Breast epithelium (tissue), 4 donors: ENCODE measurements at regions not wholly inside any gene's neighbourhood (a gene's known extent, or its start where the extent isn't known, plus 50 kb on each side); places are given as distances from the start of the nearest gene placed in this dataset.
A peak's percentile ranks its signal among the peaks of the same experiment; 100 is the strongest.

Source experiments
- DNase-seq, 2 donors: peaks; one replicate each; pipeline ENCODE4 v3.0.0-alpha.2; 2019; ENCODE audit warnings: low spot score in 2 of 2
- H3K27ac ChIP-seq, 2 donors: fragments of 200-600 bp; sonication (generic) in 1 of 2; one replicate each; pipeline ENCODE4 v1.5.1; 2016 to 2019; ENCODE audit warnings: mild to moderate bottlenecking in 1 of 2
- H3K27me3 ChIP-seq, 2 donors: fragments of 200-600 bp; sonication (generic) in 1 of 2; one replicate each; pipeline versions ENCODE4 v1.5.1 to v1.6.0; 2017 to 2019; ENCODE audit warnings: control low read depth in 1 of 2, mild to moderate bottlenecking in 1 of 2
- H3K36me3 ChIP-seq: fragments of 200-600 bp; one replicate; pipeline ENCODE4 v1.5.1; 2019
- H3K4me1 ChIP-seq, 2 donors: fragments of 200-600 bp; sonication (generic); one replicate each; pipeline ENCODE4 v1.5.1; 2016 to 2019; ENCODE audit warnings: control low read depth in 1 of 2
- H3K4me3 ChIP-seq, 3 donors: fragments of 200-600 bp; sonication (generic); 1 replicate in 2 of 3; 2 replicates in 1 of 3; pipeline ENCODE4 v1.5.1; 2016 to 2019; ENCODE audit warnings: mild to moderate bottlenecking in 3 of 3, moderate library complexity in 2 of 3
- H3K9me3 ChIP-seq, 2 donors: fragments of 200-600 bp; sonication (generic) in 1 of 2; one replicate each; pipeline ENCODE4 v1.5.1; 2016 to 2019; ENCODE audit warnings: control low read depth in 1 of 2
- POLR2A ChIP-seq: fragments of 450-650 bp; IDR thresholded peaks from one replicate; pipeline ENCODE4 v1.6.1; 2016; ENCODE audit warnings: antibody characterized with exemption, mild to moderate bottlenecking, moderate library complexity
- POLR2AphosphoS5 ChIP-seq, 3 donors: sonication (generic); formaldehyde crosslinking; IDR thresholded peaks; one replicate each; pipeline ENCODE4 v1.6.1; 2017; ENCODE audit warnings: antibody characterized with exemption in 3 of 3
- intact Hi-C: fragments of 100-400 bp; cut with DNase I; formaldehyde crosslinking; loops from one replicate; pipeline ENCODE4 v1.15.1; 2023; ENCODE audit warnings: low total_unique reads
- TF ChIP-seq, protein P1 (sequence below), 3 donors: fragments of 450-650 bp; IDR thresholded peaks; one replicate each; pipeline ENCODE4 v1.5.1; 2016 to 2017; ENCODE audit warnings: antibody characterized with exemption in 3 of 3, mild to moderate bottlenecking in 3 of 3, moderate library complexity in 3 of 3

- Histone ChIP-seq H3K9me3 (no peaks in the 10 kb centered on the region), H3K4me3 (no peak overlapping the region), H3K36me3 (no peaks in the 10 kb centered on the region), H3K27me3 (no peaks in the 10 kb centered on the region), H3K4me1 (no peaks in the 10 kb centered on the region), H3K27ac (no peak overlapping the region)
- intact Hi-C loops, result no loop called here
- TF ChIP-seq, protein P1, sequence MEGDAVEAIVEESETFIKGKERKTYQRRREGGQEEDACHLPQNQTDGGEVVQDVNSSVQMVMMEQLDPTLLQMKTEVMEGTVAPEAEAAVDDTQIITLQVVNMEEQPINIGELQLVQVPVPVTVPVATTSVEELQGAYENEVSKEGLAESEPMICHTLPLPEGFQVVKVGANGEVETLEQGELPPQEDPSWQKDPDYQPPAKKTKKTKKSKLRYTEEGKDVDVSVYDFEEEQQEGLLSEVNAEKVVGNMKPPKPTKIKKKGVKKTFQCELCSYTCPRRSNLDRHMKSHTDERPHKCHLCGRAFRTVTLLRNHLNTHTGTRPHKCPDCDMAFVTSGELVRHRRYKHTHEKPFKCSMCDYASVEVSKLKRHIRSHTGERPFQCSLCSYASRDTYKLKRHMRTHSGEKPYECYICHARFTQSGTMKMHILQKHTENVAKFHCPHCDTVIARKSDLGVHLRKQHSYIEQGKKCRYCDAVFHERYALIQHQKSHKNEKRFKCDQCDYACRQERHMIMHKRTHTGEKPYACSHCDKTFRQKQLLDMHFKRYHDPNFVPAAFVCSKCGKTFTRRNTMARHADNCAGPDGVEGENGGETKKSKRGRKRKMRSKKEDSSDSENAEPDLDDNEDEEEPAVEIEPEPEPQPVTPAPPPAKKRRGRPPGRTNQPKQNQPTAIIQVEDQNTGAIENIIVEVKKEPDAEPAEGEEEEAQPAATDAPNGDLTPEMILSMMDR (IDR thresholded peaks at IDR 0.05), result no peak
- TF ChIP-seq POLR2AphosphoS5 (IDR thresholded peaks at IDR 0.05) (no peak), POLR2A (no peak)
- no peak for DNase-seq
Measured at GRCh38 chr3:72113564-72113963, 328.6 kb upstream of the PROK2 start.

DNA sequence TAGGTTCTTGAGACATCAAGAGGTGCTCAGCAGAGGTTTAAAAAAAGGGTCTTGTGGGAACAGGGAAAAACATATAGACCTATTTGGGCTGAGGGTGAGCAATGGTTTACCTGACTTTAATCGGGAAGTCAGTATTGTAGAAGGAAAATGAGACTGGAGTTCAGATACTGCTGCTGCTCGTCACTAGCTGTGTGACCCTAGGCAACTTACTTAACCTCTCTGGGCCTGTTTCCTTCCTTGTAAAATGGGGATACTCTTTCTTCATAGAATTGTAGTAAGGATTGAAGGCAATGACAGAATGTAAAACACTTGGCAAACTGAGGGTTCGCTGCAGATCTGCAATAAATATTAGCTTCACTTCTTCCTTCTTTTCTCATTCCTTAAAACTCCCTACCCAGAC, 327.5 kb upstream of the PROK2 start:
- DNase-seq, result no peak
- no peaks in the 10 kb centered on the region for H3K9me3 ChIP-seq
- no peak overlapping the region for H3K27ac ChIP-seq
- H3K27me3 ChIP-seq, result no peaks in the 10 kb centered on the region
- intact Hi-C loops, result no loop called here
- H3K36me3 ChIP-seq, result no peaks in the 10 kb centered on the region
- no peaks in the 10 kb centered on the region for H3K4me1 ChIP-seq
- H3K4me3 ChIP-seq, result no peak overlapping the region
- TF ChIP-seq, protein P1 (IDR thresholded peaks at IDR 0.05), result no peak
- TF ChIP-seq POLR2A (no peak), POLR2AphosphoS5 (IDR thresholded peaks at IDR 0.05) (no peak)

- no peak overlapping the region for H3K4me3 ChIP-seq
- intact Hi-C loops, result no loop called here
- no peaks in the 10 kb centered on the region for H3K36me3 ChIP-seq
- H3K27me3 ChIP-seq, result no peaks in the 10 kb centered on the region
- no peaks in the 10 kb centered on the region for H3K4me1 ChIP-seq
- TF ChIP-seq POLR2A, result no peak
- no peaks in the 10 kb centered on the region for H3K9me3 ChIP-seq
- no peak for DNase-seq
- H3K27ac ChIP-seq, result no peak overlapping the region
Measured at GRCh38 chr3:72111265-72112205, 326.6 kb upstream of the PROK2 start.

- H3K27ac ChIP-seq, result no peak overlapping the region
- intact Hi-C loops, result no loop called here
- no peaks in the 10 kb centered on the region for H3K4me1 ChIP-seq
- TF ChIP-seq POLR2AphosphoS5 (IDR thresholded peaks at IDR 0.05), result no peak
- TF ChIP-seq POLR2A, result peak; percentile 6
- TF ChIP-seq, protein P1 (IDR thresholded peaks at IDR 0.05), result no peak
- no peaks in the 10 kb centered on the region for H3K27me3 ChIP-seq
- no peaks in the 10 kb centered on the region for H3K9me3 ChIP-seq
- no peaks in the 10 kb centered on the region for H3K36me3 ChIP-seq
- no peak for DNase-seq
- no peak overlapping the region for H3K4me3 ChIP-seq
Measured at GRCh38 chr3:72109327-72110259, 324.6 kb upstream of the PROK2 start.

- Histone ChIP-seq H3K27me3 (no peaks in the 10 kb centered on the region), H3K4me1 (peaks cover 0 to 4% of the 10 kb centered on the region in 2 donors), H3K4me3 (no peak overlapping the region), H3K9me3 (no peaks in the 10 kb centered on the region), H3K36me3 (no peaks in the 10 kb centered on the region), H3K27ac (no peak overlapping the region)
- TF ChIP-seq, protein P1 (IDR thresholded peaks at IDR 0.05), result no peak
- TF ChIP-seq POLR2A, result no peak
- TF ChIP-seq POLR2AphosphoS5 (IDR thresholded peaks at IDR 0.05), result no peak
- no peak for DNase-seq
- intact Hi-C loops, result no loop called here
Measured at GRCh38 chr3:72105306-72105705, 320.4 kb upstream of the PROK2 start.
